Left colon (tissue), 2 donors: ENCODE measurements at regions not wholly inside any gene's neighbourhood (a gene's known extent, or its start where the extent isn't known, plus 50 kb on each side); places are given as distances from the start of the nearest gene placed in this dataset.

Experiments
- ATAC-seq: fragments of 200-7000 bp; cut with Tn5 transposase; one replicate; pipeline ENCODE4 v1.9.1; 2020; ENCODE audit warnings: mild to moderate bottlenecking, moderate library complexity
- DNase-seq, 2 donors: peaks; one replicate each; pipeline ENCODE4 v3.0.0-alpha.2; 2020
- intact Hi-C, 2 donors: fragments of 100-400 bp; cut with DNase I in 1 of 2; cut with micrococcal nuclease in 1 of 2; formaldehyde crosslinking; loops; one replicate each; pipeline versions ENCODE4 v1.11.2 to v1.14.0; 2022; cut with DNase I, micrococcal nuclease
- donor health status: DM: no; HTN: no; CAD: no.
- donor health status: DM: yes; HTN: yes; CAD: no.

DNA sequence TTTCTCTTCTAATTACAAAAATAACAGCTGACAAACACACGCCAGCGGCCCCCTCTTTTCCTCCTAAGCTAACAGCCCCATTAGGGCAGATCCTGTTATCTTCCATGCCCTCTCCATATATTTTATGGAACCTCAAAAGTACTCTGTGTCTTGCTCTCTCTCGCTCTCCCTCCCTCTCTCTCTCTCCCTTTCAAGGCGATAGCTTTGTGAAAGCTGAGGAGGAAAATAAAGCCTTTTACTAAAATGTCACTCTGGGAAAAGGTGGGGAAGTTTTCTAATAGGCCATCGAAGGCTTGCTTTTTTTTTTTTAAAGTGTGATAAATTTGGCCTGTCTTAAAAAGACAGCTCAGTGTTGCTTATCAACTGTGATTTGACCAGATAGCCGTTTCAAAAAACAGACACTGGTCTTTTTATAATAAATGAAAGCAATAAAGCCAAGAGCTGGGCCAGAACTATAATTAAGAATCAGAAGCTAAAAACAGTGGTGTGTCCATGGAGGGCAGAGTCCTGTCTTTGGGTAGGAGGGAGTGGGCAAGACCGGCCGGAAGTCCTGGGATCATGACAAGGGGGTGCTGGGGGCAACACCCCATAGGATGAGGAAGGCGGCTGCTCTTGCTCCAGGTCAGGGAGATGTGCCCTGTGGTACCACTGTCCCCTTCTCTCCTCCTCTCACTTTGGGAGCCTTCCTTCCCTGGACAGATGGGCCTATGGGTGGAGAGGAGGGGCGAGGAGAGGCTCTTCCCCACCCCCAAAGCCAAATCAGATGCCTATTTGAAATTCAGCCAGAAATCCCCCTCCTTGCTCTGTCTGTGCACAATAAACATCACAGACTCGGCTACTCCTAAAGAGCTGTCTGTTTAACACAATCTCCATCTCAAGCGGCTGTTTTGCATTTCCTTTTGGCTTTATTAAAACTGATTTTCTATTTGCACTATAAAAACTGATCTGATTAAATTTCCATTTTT, 267.2 kb downstream of the BUD13 start:
- no peak for ATAC-seq
- DNase-seq = no peak
- intact Hi-C loops = no loop called here

DNA sequence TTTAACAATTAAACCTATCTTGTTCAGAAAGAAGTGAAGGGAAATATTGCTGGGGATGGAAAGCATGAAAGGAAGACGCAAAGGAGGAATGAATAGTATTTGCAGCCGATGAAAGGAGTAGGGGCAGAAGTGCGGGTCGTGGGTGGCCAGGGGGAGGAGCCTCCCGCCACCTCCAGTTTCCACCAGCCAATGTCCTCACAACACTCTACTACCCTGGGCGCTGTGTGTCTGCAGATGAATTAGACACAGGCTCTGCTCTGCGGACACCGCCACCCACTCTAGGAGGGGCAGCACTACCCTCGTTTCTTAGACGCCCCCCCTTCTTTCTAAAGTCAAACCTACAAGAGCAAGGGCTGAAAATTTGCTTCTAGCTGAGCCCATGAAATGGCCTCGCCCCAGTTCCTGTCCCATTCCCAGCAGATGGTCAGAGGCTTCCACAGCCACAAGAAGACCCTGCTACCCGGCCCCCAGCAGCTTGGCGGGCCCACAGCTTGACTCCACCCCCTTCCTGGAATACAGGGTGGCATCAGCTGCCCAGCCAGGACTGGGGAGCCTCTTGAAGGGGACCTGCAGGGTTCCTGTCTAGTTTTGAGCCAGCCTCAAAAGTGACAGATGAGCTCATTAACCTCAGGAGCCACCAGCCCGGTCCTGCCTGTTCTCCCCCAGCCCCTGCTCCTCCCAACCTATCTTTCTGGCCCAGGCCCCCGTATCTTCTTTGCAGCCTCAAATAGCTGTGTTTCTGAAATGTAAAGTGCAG, 268.1 kb downstream of the BUD13 start:
- DNase-seq = no peak
- no peak for ATAC-seq
- intact Hi-C loops = no loop called here

DNA sequence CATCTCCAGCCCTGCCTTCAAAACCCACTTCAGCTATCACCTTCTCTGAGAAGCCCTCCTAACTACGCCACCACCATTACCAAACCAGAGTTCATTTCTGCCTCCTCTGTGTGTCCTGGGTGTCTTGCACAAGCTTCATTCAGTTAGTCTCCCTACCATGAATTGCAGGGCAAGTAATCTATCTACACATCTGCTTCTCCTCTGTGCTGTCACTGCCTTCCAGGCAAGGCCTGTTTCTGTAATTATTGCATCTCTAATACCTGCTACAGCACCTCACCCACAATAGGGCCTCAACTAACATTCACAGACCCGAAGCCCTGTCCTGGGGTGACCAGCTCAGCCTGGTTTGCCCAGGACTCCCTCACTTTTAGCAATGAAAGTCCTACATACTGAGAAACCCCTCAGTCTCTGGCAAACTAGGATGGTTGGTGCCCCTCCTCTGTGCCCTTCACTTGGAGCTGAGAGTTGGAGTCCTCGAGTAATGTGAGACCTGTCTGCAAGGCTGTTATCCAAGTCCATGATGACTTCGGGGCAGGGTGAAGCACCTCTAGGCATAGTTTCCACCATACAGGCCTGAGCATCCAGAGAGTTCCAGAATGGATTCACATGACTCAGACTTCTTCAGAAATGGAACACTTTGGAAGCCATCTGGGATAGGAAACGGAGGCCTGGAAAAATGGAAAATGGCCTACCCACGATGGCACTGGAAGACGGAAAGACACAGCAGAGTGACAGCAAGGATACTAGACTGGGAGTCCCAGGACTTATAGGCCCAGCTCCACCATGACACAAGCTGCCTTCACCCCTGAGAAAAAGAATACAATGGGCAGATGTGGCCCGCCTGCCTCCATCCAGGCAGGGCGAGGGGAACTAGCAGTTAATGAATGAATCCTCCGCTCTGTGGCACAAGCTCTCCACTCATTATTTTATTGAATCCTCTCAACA, 269.3 kb downstream of the BUD13 start:
- ATAC-seq = no peak
- no peak for DNase-seq
- intact Hi-C loops = no loop called here

DNA sequence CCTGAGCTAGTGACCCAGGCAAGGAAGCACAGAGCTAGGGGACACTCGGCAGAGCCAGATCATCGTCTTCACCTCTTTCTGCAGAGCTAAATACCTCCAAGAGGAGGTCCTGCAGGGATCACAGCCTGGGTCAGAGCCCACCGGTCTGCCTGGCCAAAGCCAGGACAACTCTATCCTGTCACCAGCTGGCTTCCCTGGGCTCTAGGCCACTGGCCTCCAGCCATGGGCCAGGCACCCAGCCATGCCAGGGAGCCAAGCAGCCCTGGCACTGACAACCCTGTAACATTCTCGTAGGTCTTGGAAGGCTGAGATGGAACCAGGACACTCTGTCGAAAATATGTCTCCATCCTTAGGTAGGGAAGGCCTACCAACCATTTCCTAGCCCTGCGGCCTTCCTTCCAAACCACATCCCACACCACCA, 270.1 kb downstream of the BUD13 start:
- ATAC-seq (no peak), DNase-seq (no peak)
- intact Hi-C loops = no loop called here

DNA sequence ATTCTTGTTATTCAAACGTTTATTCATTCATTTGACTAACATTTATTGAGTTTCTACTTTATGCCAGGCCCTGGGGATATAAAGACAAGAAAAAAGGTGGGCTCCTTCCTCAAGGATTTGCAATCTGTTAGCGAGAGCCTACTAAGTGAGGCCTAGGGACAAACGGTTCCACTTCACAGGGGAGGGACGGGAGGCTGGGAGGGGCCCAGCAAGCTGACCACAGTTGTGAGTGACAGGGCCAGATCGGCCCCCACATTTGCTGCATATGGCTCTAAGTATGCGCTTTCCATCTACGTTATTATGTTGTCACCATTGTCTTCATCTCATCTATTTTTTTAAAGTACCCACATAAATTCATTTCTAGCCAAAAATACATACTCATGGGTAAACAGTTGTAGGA, 271.1 kb downstream of the BUD13 start:
- no peak for DNase-seq
- ATAC-seq = no peak
- intact Hi-C loops = no loop called here

DNA sequence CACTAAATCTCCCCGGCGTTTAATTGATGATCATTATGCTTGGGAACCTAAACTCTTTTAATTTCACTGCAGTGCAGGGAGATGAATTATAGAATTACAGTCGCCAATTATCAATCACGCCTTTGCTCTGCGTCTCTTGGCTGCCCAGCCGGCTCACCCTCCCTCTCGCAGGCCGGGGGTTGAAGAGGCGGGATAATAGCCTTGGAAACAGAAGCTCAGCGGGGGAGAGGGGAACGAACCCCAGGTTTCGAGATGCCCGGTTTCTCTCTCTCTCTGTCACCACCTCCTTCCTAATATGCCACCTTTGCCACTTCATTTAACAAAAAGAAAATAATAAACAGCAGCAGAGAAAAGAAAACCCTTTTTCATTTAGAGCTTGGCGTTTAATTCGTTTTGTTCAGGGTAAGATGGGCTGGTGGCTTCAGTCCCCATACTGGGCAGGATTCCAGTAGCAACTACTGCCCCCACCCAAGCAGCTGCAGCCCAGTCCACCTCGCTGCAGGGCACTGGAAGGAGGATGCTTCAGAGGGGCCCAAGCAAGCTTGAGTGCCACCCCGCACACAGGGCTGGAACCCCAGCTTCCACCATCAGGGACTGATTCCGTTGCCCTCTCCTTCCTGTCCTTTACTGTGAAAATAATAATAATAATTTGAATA, 271.7 kb downstream of the BUD13 start:
- ATAC-seq = no peak
- DNase-seq = no peak

DNA sequence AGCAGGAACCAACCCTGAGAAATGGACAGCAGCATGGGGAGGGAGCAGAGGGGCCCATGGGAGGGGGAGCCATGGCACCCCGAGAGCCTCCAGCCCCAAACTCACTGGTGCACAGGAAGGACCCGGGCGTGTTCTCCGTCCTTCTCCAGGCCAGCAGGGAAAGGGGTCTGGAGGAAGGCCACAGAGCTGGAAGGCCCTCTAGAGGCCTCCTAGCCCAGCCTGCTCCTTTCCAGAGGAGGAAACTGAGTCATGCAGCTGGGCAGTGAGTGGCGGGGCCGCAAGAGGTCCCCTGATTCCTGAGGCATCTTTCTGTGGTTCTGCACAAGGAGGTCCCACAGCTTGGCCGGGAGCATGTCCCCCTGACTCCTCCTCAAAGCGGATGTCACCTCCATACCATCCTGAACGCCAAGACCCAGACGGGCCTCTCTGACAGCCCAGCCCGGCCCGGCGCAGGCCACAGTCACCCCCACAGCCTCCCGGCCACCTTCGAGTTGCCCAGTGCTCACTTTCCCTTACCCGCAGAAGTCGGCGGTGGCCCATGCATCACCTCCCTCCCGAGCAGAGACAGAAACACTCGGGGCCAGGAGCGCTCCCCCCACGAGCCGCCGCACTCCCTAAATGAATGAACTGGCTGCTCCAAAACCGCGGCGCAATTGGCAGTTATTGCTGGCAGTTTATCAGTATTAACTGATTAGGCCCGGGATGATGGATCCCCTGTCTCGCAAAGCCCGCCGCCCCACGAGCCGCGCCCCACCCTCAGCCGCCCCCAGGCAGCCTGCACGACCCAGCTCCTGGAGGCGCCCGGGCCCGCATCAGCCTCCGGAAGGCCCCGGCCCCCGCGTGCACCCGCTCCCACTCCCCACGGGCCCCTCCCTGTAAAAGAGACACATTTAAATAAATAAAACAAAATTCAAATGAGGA, 272.5 kb downstream of the BUD13 start:
- intact Hi-C loops = no loop called here
- DNase-seq (no peak), ATAC-seq (no peak)

More for the DNA sequence above, 271.7 kb downstream of the BUD13 start:
- intact Hi-C loops = no loop called here

DNA sequence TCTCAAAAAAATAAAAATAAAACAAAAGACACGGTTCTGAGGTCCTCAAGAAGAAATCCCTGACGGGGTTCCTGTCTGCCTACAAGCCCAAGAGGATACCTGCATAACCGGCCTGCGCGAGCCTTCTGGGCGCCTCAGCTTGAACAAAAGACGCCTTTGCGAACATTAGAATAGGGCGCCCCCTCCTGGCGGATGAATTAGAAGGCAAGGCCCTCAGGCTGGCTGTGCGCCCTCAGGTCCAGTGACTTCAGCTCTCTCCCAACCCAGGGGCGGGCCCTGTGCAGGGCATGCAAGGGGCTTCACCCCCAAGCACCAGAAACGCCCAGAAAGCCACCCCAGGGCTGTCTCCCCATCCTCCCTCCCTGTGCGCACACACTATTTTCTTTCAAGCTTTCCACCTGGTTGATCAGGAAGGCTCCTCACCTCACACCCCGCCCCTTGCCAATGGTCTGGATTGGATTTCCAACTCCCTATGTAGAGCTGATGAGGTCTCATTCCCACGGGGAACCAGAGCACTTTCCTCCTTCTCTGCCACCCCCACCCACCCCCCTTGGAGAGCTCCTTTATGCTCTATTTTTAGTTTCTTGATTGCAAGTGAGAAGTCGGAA, 273.3 kb downstream of the BUD13 start:
- DNase-seq (peak; percentile 71 to 93), ATAC-seq (peak; percentile 90)
- intact Hi-C loops = loop anchor here in 1 of 2 donors (2.0 kb wide), 1 partner anchor 45 kb away; no protein-coding TSS in a partner anchor

DNA sequence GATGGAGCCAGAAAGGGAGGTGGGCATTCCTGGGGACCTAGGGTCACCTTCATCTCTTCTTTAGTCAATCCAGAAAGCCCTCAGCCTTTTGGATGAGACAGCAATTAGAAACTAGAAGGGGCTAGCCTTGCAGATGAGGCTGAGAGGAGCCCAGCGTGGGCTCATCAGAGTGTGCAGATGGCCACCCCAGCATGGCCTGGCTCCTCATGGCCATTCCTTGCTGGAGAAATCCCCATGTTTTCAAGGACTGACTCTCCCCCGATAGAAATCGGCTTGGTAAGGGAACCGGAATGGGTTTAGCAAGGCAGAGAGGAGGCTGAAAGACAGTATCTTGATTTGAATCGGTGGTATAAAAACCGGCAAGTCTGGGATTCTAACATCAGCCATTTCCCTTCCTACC, 274.6 kb downstream of the BUD13 start:
- intact Hi-C loops = loop anchor here in 1 of 2 donors (2.0 kb wide), 1 partner anchor 43 kb away; no protein-coding TSS in a partner anchor
- ATAC-seq (no peak), DNase-seq (no peak)

DNA sequence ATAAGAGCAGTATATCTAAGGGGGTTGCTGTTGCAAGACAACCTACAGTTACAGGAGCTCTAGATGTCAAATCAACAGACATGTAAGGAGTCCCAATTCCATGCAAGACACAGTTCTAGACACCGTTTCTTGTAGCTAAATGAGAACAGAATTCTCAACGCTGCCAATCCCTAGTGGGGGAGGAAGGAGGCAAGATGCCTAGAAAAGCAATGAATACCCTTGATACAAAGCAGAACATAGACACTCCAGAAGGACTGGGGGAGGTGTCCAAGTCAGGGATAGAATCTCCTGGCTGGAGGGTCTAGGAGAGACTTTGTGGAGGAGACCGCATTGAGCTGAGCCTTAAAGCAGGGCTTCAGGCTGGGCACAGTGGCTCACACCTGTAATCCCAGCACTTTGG, 280.2 kb downstream of the BUD13 start:
- ATAC-seq = no peak
- DNase-seq = no peak
- intact Hi-C loops = no loop called here

DNA sequence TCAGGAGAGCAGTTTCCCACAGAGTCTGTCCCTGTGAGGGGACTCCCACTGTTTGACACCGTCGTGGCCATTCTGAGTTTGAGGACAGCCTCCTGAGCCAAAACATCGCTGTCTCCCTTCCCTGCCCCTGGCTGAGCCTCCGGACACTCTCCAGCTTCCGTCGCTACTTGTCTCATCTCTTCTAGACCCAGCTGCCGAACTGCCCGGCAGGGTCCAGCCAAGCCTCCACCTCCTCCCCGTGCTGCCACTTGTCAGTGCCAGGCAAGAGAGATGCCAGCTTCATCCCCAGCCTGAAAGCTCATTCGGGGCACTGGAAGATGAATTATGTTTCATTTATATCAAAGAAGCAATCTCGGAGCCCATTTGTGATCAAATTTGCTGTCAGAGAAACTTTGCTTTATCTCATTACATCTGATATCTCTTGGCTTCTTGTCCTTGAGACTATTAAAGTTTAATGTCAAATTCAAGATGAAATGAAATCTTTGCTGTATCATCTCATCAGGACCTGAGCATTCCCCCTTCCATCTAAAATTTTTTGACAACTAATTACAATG, 283.9 kb downstream of the BUD13 start:
- ATAC-seq (no peak), DNase-seq (no peak)
- intact Hi-C loops = no loop called here

DNA sequence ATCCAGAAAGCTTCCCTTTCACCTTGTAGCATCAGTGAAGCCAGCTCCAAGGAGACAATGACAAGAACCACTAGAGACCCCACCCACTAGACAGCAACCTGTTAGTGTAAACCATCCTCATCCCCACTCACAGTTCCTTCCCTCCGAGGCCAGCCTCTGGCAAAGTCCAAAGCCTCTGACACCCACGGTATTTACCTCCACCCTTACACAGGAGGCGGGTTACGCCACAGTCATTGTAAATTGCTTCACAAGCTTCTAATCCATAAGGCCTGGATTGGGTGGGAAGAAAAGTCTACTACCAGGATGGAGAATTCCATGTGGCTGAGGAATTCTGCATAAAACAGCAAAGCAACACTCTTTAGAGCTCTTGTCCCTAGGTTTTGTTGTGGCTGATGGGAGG, 287.4 kb downstream of the BUD13 start:
- intact Hi-C loops = no loop called here
- ATAC-seq = no peak
- no peak for DNase-seq

DNA sequence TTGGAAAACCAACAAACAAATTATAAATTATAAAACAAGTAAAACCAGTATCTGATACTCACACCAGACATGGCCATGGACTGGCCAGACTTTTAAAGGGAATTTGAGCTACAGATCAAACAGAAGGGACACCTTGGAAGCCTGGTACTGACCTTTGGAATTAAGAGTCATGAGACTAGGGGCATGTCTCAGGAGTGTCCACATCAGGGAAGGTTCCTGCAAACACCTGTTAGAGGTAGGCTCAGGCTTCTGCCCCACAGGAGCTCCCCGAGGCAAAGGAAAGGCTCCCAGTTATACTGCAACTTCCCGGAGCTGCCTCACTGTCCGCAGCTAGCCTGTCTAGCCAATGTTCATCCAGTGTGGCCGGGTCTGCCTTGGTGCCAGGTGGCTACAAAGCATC, 290.1 kb downstream of the BUD13 start:
- intact Hi-C loops = no loop called here
- DNase-seq (no peak), ATAC-seq (no peak)

DNA sequence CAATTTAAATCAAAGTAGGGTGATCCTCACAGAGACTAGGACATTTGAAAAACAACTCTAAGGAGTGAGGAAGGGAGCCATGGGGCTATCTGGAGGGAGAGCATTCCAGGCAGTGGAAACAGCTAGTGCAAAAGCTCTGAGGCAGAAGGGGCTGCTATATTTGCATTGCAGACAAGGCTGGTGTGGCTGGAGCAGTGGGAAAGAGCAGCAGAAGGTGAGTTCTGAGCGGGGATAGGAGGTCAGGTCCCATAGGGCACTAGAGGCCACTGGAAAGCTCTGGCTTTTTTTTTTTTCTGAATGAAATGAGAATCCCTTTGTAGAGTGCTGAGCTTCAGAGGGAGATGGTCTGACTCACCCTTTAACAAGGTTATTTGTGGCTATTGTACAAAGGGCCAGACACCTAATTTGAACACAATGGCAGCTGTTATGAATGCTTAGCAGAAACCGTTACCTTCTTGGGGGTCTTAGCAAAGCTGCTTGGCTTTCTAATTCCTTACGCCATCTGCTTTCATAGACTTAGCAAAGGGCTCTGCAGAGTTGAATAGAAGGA, 291.6 kb downstream of the BUD13 start:
- ATAC-seq = no peak

DNA sequence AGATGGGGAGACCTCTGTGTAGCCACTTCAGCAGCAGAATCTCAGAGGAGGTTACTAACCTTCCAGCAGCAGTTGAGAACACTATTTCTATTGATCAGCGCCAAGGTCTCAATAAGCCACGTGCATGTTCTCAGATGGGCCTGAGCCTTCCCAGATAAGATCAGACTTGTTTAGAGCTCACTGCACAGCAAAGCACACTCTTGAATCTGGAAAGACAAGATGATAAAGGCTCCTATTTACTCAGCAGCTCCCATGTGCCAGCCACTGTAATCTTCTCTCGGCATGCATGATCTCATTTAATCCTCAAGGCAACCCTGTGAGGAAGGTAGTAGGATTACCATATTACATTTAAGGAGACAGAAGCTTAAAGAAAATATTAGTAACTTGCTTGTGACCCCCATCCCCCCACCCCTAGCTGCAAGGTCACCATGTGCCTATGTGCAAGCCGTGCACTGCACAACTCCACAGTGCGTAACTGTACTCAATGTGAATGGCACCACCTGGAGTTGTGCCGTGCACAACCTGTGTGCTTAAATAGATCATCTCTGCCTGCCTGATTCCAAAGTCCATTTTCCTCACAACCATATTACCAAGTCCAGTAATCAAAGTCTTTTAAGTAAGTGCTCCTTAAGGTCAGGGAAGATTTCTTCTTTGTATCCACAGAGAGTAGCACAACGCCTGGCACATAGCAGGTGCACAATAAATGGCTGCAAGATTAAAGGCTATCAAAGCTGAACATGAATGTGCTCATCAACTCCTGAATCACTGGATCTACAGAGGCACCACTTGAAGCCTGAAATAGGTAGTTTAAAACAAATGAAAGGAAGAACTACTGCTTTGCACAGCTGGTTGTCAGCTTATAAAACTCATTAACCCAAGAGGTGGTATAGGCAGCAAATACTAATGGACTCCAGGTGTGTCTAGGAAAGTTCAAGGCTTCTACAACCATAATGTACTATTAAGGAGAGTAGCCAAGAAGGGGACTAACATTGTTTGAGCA, 293.8 kb downstream of the BUD13 start:
- no peak for DNase-seq
- peak; percentile 29 for ATAC-seq
- intact Hi-C loops = no loop called here

More for the DNA sequence above, 291.6 kb downstream of the BUD13 start:
- intact Hi-C loops = no loop called here
- no peak for DNase-seq
